Common myeloid progenitor, CD34-positive (primary cell): ENCODE measurements at regions not wholly inside any gene's neighbourhood (a gene's known extent, or its start where the extent isn't known, plus 50 kb on each side); places are given as distances from the start of the nearest gene placed in this dataset.

Source experiments
- CTCF ChIA-PET: fragments of 350-600 bp; sonication (Branson Sonifier 250); formaldehyde crosslinking; loops from one replicate; lab custom pipeline; 2021; ENCODE audit warnings: antibody characterized with exemption; lab: Charles Lee
- POLR2A ChIA-PET: fragments of 350-600 bp; sonication (Branson Sonifier 250); formaldehyde crosslinking; loops from one replicate; lab custom pipeline; 2021; ENCODE audit warnings: antibody characterized with exemption; lab: Charles Lee
- DNase-seq, 3 donors: peaks; one replicate each; pipeline versions ENCODE4 v3.0.0 to v3.0.0-alpha.2; 2013
- H3K27ac ChIP-seq, 2 experiments: 1 replicate in 1 of 2; 2 replicates in 1 of 2; pipeline ENCODE4 v1.7.0; 2013; ENCODE audit warnings: inconsistent platforms in 2 of 2, low read length in 2 of 2, mild to moderate bottlenecking in 2 of 2, low read depth in 1 of 2, moderate library complexity in 1 of 2; ENCODE audit not compliant: severe bottlenecking in 2 of 2, insufficient read depth in 1 of 2, poor library complexity in 1 of 2
- H3K27me3 ChIP-seq, 5 experiments: replicated peaks in 2 of 5; 1 replicate in 3 of 5; 2 replicates in 2 of 5; pipeline versions ENCODE4 v1.6.1 to v1.7.0; 2013; ENCODE audit warnings: low read length in 4 of 5, mild to moderate bottlenecking in 2 of 5, moderate library complexity in 2 of 5, inconsistent platforms in 1 of 5; ENCODE audit not compliant: insufficient read depth in 5 of 5, control insufficient read depth in 4 of 5
- H3K36me3 ChIP-seq, 4 experiments: 1 replicate in 2 of 4; 2 replicates in 2 of 4; pipeline versions ENCODE4 v1.6.1 to v1.7.0; 2013; ENCODE audit warnings: low read length in 3 of 4, control low read depth in 1 of 4, mild to moderate bottlenecking in 1 of 4; ENCODE audit not compliant: control insufficient read depth in 4 of 4, insufficient read depth in 4 of 4
- H3K4me1 ChIP-seq, 4 experiments: 1 replicate in 3 of 4; 2 replicates in 1 of 4; pipeline versions ENCODE4 v1.6.1 to v1.7.1; 2013; ENCODE audit warnings: low read length in 3 of 4, mild to moderate bottlenecking in 3 of 4, control low read depth in 1 of 4, inconsistent platforms in 1 of 4, moderate library complexity in 1 of 4; ENCODE audit not compliant: control insufficient read depth in 4 of 4, insufficient read depth in 4 of 4; ENCODE audit errors: control extremely low read depth in 1 of 4
- H3K4me3 ChIP-seq, 7 experiments: 1 replicate in 4 of 7; 2 replicates in 3 of 7; pipeline versions ENCODE4 v1.5.1 to v1.7.0; 2013; ENCODE audit warnings: mild to moderate bottlenecking in 7 of 7, low read length in 6 of 7, moderate library complexity in 6 of 7, inconsistent platforms in 2 of 7, low read depth in 2 of 7, control low read depth in 1 of 7; ENCODE audit not compliant: insufficient read depth in 4 of 7, control insufficient read depth in 1 of 7; ENCODE audit errors: extremely low read depth in 1 of 7
- H3K9me3 ChIP-seq, 5 experiments: 1 replicate in 4 of 5; 2 replicates in 1 of 5; pipeline versions ENCODE4 v1.6.1 to v1.7.1; 2013; ENCODE audit warnings: low read length in 4 of 5, mild to moderate bottlenecking in 2 of 5, inconsistent platforms in 1 of 5, low read depth in 1 of 5, moderate library complexity in 1 of 5; ENCODE audit not compliant: control insufficient read depth in 4 of 5, insufficient read depth in 2 of 5; ENCODE audit errors: control extremely low read depth in 1 of 5
- WGBS: methylation state at CpG from one replicate; pipeline ENCODE4 v1.1.5; 2013; ENCODE audit not compliant: insufficient coverage; 5-methylcytosine and 5-hydroxymethylcytosine counted together

- no peak for DNase-seq
- H3K27me3 ChIP-seq, result peaks cover 0 to 2% (median 0%) of the 10 kb centered on the region in 5 experiments
- H3K4me3 ChIP-seq, result no peak overlapping the region
- ChIA-PET CTCF (no interaction called here), POLR2A (no interaction called here)
- no peaks in the 10 kb centered on the region for H3K9me3 ChIP-seq
- WGBS, result 83% methylated on average over 1 of the region's 2 CpGs
- no peak overlapping the region for H3K27ac ChIP-seq
- no peaks in the 10 kb centered on the region for H3K36me3 ChIP-seq
- H3K4me1 ChIP-seq, result no peaks in the 10 kb centered on the region
Measured at GRCh38 chr2:48819206-48819735, 63.7 kb upstream of the LHCGR start.

- no CpG with 5 or more reads among the region's 1 CpG for WGBS
- Histone ChIP-seq H3K9me3 (no peaks in the 10 kb centered on the region), H3K27ac (no peak overlapping the region), H3K4me1 (no peaks in the 10 kb centered on the region), H3K36me3 (no peaks in the 10 kb centered on the region), H3K4me3 (no peak overlapping the region), H3K27me3 (peaks cover 0 to 2% (median 0%) of the 10 kb centered on the region in 5 experiments)
- CTCF ChIA-PET, result no interaction called here
- POLR2A ChIA-PET, result no interaction called here
- no peak for DNase-seq
Measured at GRCh38 chr2:48817355-48817754, 61.8 kb upstream of the LHCGR start.

DNA sequence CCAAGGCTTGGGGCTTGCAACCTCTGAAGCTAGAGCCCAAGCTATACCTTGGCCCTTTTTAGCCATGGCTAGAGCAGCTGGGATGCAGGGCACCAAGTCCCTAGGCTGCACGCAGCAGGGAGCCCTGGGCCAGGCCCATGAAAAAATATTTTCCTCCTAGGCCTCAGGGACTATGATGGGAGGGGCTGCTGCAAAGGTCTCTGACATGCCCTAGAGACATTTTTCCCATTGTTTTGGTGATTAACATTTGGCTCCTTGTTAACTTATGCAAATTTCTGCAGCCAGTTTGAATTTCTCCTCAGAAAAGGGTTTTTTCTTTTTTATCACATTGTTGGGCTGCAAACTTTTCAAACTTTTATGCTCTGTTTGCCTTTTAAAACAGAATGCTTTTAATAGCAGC is 56.9 kb upstream of the LHCGR start:
- POLR2A ChIA-PET, result no interaction called here
- WGBS, result 100% methylated on average over 1 of the region's 1 CpG
- CTCF ChIA-PET, result no interaction called here
- Histone ChIP-seq H3K9me3 (no peaks in the 10 kb centered on the region), H3K27ac (no peak overlapping the region), H3K4me1 (no peaks in the 10 kb centered on the region), H3K27me3 (no peaks in the 10 kb centered on the region), H3K36me3 (no peaks in the 10 kb centered on the region), H3K4me3 (no peak overlapping the region)
- no peak for DNase-seq

DNA sequence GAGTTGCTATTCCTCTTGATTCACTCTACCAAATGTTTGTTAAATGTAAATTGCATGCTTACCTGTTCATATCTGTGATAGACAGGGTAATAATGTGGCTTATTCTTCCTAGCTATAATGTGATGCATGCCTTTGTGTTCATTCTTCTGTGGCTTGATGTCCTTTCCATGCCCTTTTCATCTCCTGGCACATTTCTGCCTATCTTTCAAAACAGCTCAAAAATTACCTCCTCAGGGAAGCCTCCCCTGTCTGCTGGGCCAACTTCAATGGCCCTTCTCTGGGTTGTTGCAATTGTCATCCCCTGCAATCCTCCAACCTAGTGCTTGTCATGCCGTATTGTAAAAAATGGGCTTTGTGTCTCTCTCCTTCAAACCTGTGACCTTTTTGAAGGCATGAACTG is 52.8 kb upstream of the LHCGR start:
- Histone ChIP-seq H3K27ac (no peak overlapping the region), H3K9me3 (no peaks in the 10 kb centered on the region), H3K4me1 (no peaks in the 10 kb centered on the region), H3K36me3 (no peaks in the 10 kb centered on the region), H3K27me3 (no peaks in the 10 kb centered on the region), H3K4me3 (no peak overlapping the region)
- ChIA-PET POLR2A (no interaction called here), CTCF (no interaction called here)
- no CpG with 5 or more reads among the region's 1 CpG for WGBS
- DNase-seq, result no peak
